Vagina (tissue), 2 donors: ENCODE measurements at regions not wholly inside any gene's neighbourhood (a gene's known extent, or its start where the extent isn't known, plus 50 kb on each side); places are given as distances from the start of the nearest gene placed in this dataset.

Source experiments
- DNase-seq, 2 donors: peaks; one replicate each; pipeline ENCODE4 v3.0.0-alpha.2; 2017; ENCODE audit errors: extremely low spot score in 2 of 2
- H3K27ac ChIP-seq: fragments of 200-600 bp; sonication (generic); one replicate; pipeline ENCODE4 v1.5.1; 2019
- H3K27me3 ChIP-seq: fragments of 200-600 bp; sonication (generic); one replicate; pipeline ENCODE4 v1.5.1; 2019
- H3K36me3 ChIP-seq, 2 donors: fragments of 200-600 bp; sonication (generic); one replicate each; pipeline ENCODE4 v1.5.1; 2017 to 2019
- H3K4me1 ChIP-seq: fragments of 200-600 bp; sonication (generic); one replicate; pipeline ENCODE4 v1.5.1; 2019
- H3K4me3 ChIP-seq, 2 donors: fragments of 200-600 bp; sonication (generic); 1 replicate in 1 of 2; 2 replicates in 1 of 2; pipeline ENCODE4 v1.5.1; 2016 to 2019
- H3K9me3 ChIP-seq: fragments of 200-600 bp; sonication (generic); one replicate; pipeline ENCODE4 v1.5.1; 2019
- POLR2A ChIP-seq, 2 donors: fragments of 450-650 bp; IDR thresholded peaks; one replicate each; pipeline ENCODE4 v1.6.1; 2017; ENCODE audit warnings: antibody characterized with exemption in 2 of 2, mild to moderate bottlenecking in 2 of 2, moderate library complexity in 2 of 2
- POLR2AphosphoS5 ChIP-seq, 2 donors: sonication (generic); formaldehyde crosslinking; IDR thresholded peaks; one replicate each; pipeline ENCODE4 v1.9.0; 2017; ENCODE audit warnings: antibody characterized with exemption in 2 of 2, mild to moderate bottlenecking in 2 of 2, low read depth in 1 of 2; ENCODE audit not compliant: insufficient read depth in 1 of 2
- intact Hi-C: fragments of 100-400 bp; cut with DNase I; formaldehyde crosslinking; loops from one replicate; pipeline ENCODE4 v1.15.1; 2023
- TF ChIP-seq, protein P1 (sequence below), 3 experiments: fragments of 450-650 bp in 2 of 3; fragments of 200-600 bp in 1 of 3; sonication (generic) in 1 of 3; IDR thresholded peaks; one replicate each; pipeline ENCODE4 v1.5.1; 2017 to 2019; ENCODE audit warnings: antibody characterized with exemption in 3 of 3, mild to moderate bottlenecking in 2 of 3, moderate library complexity in 2 of 3

DNA sequence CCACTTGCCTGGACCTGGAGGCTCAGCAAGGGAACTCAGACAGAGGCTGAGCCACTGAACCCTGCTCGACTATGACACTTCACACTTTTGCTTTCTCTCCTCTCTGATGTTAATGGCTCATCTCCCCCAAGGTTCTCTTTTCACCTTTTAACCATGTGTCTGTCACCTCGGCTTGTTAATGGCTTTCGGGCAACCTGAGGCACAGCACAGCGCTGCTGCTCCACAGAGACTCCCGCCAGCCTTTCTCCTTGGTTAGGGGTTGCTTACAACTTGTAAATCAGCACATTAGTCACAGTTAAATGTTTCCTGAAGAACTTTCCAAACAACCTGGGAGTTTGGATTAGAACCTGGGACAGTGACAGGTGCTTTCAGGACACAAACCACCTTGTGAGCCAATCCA lies 136.2 kb upstream of the TBX20 start:
- TF ChIP-seq, protein P1, sequence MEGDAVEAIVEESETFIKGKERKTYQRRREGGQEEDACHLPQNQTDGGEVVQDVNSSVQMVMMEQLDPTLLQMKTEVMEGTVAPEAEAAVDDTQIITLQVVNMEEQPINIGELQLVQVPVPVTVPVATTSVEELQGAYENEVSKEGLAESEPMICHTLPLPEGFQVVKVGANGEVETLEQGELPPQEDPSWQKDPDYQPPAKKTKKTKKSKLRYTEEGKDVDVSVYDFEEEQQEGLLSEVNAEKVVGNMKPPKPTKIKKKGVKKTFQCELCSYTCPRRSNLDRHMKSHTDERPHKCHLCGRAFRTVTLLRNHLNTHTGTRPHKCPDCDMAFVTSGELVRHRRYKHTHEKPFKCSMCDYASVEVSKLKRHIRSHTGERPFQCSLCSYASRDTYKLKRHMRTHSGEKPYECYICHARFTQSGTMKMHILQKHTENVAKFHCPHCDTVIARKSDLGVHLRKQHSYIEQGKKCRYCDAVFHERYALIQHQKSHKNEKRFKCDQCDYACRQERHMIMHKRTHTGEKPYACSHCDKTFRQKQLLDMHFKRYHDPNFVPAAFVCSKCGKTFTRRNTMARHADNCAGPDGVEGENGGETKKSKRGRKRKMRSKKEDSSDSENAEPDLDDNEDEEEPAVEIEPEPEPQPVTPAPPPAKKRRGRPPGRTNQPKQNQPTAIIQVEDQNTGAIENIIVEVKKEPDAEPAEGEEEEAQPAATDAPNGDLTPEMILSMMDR (IDR thresholded peaks at IDR 0.05): no peak
- TF ChIP-seq POLR2A (IDR thresholded peaks at IDR 0.05): no peak
- no peak for TF ChIP-seq POLR2AphosphoS5 (IDR thresholded peaks at IDR 0.05; ENCODE audit: insufficient read depth in 1 of 2, low read depth in 1 of 2)
- Histone ChIP-seq H3K36me3 (no peaks in the 10 kb centered on the region), H3K27ac (no peak overlapping the region), H3K4me1 (no peaks in the 10 kb centered on the region), H3K27me3 (no peaks in the 10 kb centered on the region), H3K4me3 (no peak overlapping the region), H3K9me3 (no peaks in the 10 kb centered on the region)
- intact Hi-C loops: no loop called here
- DNase-seq: peak in 1 of 2 donors; percentile 29

DNA sequence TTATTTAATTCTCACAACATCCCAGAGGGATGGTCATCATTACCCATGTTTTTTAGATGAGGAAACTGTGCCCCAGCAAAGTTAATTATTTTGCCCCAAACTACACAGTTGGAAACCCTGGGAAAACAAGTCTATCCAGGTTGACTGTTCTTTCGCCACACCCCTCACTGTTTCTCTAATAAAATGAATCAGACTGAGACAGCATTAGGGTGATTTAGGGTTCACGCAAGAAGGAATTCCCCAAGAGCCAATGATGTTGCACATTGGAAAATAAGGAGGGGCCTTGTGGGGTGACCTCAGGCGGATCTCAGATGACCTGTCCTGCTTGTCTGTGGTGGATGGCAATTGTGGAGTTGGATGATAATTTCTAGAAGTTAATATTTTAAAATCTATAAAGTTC lies 135.7 kb upstream of the TBX20 start:
- no peaks in the 10 kb centered on the region for H3K36me3 ChIP-seq
- DNase-seq: peak in 1 of 2 donors; percentile 64
- TF ChIP-seq POLR2AphosphoS5 (IDR thresholded peaks at IDR 0.05; ENCODE audit: insufficient read depth in 1 of 2, low read depth in 1 of 2) (no peak), POLR2A (IDR thresholded peaks at IDR 0.05) (no peak)
- TF ChIP-seq, protein P1 (IDR thresholded peaks at IDR 0.05): no peak

DNA sequence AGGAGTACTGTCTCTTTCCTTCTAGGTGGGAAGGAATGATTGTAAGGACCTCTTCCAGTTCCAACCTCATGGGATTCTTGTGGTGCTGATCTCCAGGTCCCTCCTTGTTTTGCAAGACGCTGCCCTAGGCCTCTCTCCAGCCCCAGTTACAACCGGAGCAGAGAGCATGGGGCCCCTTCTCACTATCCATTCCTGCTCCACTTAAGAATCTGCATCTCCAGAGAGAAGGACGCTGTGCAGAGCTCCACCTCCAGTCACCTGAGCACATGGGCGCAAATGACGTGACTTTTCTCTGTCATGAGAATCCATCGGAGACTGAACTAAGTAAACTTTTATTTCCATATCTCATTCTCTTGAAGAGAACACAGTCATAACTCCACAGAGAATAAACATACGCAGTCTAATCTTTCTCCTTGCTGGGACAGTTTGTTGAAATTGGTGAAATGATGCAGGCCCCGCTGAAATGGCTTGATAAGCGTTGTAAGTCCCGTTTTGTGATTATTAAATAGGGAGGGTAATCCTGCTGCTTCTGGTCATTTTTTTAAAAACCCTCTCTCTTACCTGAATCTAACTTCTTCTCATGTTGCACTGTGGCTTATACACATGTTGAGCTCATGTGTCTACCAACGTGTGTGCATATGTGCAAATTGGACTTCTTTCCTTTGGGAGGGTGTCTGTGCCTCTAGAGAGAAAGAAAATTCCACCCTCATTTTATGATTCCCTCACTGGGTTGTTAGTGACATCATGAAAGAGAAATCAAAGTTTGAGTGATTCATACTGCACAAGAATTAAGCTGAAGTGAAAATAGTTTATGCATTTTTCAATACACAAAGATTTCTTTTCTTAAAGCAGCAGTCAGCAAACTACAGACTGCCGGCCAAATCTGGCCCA lies 133.2 kb upstream of the TBX20 start:
- no peaks in the 10 kb centered on the region for H3K27me3 ChIP-seq
- no peaks in the 10 kb centered on the region for H3K9me3 ChIP-seq
- no peaks in the 10 kb centered on the region for H3K36me3 ChIP-seq
- intact Hi-C loops: no loop called here
- DNase-seq: peak in 1 of 2 donors; percentile 22
- TF ChIP-seq, protein P1 (IDR thresholded peaks at IDR 0.05): no peak
- TF ChIP-seq POLR2A (IDR thresholded peaks at IDR 0.05): no peak
- no peak for TF ChIP-seq POLR2AphosphoS5 (IDR thresholded peaks at IDR 0.05; ENCODE audit: insufficient read depth in 1 of 2, low read depth in 1 of 2)
- H3K4me1 ChIP-seq: no peaks in the 10 kb centered on the region
- H3K4me3 ChIP-seq: no peak overlapping the region
- no peak overlapping the region for H3K27ac ChIP-seq

More for the DNA sequence above, 135.7 kb upstream of the TBX20 start:
- H3K4me1 ChIP-seq: no peaks in the 10 kb centered on the region
- no peaks in the 10 kb centered on the region for H3K27me3 ChIP-seq
- no peaks in the 10 kb centered on the region for H3K9me3 ChIP-seq
- H3K4me3 ChIP-seq: no peak overlapping the region
- intact Hi-C loops: no loop called here
- no peak overlapping the region for H3K27ac ChIP-seq

DNA sequence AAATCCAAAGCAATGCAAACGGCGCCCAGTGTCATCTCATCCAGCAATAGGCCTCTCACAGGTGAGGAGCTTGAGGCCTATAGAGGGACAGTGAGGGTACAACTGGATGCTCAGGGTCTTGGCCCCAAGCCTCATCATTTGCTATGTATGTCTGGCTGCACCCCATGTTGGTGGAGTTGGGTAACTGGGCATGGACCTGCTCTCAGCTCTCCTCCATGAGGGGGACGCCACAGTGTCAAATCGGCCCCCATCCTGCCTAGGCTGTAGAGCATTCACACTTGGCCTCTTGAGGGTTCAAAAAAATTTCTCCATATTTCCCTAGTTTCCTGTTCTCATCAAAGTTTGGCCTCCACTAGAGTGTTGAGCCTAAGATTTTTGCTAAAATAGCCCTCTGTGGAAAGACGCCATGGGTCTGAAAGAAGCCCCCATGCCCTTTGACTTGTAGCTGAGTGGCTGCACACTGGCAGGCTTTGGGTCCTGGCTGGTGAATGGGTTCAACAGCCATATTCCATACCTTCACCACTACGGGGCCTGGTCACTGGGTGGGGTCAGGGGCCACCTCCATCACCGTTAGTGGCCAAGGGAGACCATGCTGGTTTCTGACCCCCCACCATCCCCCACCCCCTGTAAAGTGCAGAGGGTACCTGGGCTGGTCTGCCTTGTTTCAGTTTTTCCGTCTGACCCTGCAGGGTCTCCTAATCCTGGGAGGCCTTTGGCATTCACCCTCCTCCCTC lies 132.3 kb upstream of the TBX20 start:
- Histone ChIP-seq H3K27me3 (no peaks in the 10 kb centered on the region), H3K4me3 (no peak overlapping the region), H3K27ac (no peak overlapping the region), H3K36me3 (no peaks in the 10 kb centered on the region), H3K4me1 (no peaks in the 10 kb centered on the region), H3K9me3 (no peaks in the 10 kb centered on the region)
- TF ChIP-seq POLR2A (IDR thresholded peaks at IDR 0.05): no peak
- TF ChIP-seq, protein P1 (IDR thresholded peaks at IDR 0.05): no peak
- DNase-seq: no peak
- intact Hi-C loops: no loop called here
